HG03196 (cell line): ENCODE measurements at regions not wholly inside any gene's neighbourhood (a gene's known extent, or its start where the extent isn't known, plus 50 kb on each side); places are given as distances from the start of the nearest gene placed in this dataset.
"Not testable (repeated sequence)": the region's sequence is repeated elsewhere in the genome, so short reads cannot be mapped to it uniquely, and the experiment has no call there.

Experiments
- ATAC-seq: cut with Tn5 transposase; IDR thresholded peaks from one replicate; pipeline ENCODE4 v1.9.1; 2021; ENCODE audit not compliant: unreplicated experiment

GRCh38 chrX:74180716-74181115, 123.3 kb upstream of the ZCCHC13 start:
- ATAC-seq, result no peak

- ATAC-seq, result no peak
Observed at GRCh38 chrX:74179990-74180389, 124.0 kb upstream of the ZCCHC13 start.

GRCh38 chrX:74179499-74179898, 124.5 kb upstream of the ZCCHC13 start:
- no peak for ATAC-seq

GRCh38 chrX:74179071-74179470, 124.9 kb upstream of the ZCCHC13 start:
- ATAC-seq, result no peak

- no peak for ATAC-seq
Observed at GRCh38 chrX:74178536-74178935, 125.4 kb upstream of the ZCCHC13 start.

GRCh38 chrX:74171465-74171864, 132.5 kb upstream of the ZCCHC13 start:
- ATAC-seq, result no peak

- ATAC-seq, result no peak
Observed at GRCh38 chrX:74162199-74162598, 141.8 kb upstream of the ZCCHC13 start.

GRCh38 chrX:74160816-74161215, 143.2 kb upstream of the ZCCHC13 start:
- ATAC-seq, result no peak

GRCh38 chrX:74160358-74160757, 143.6 kb upstream of the ZCCHC13 start:
- no peak for ATAC-seq

GRCh38 chrX:74147439-74147838, 156.5 kb upstream of the ZCCHC13 start:
- no peak for ATAC-seq

GRCh38 chrX:74138943-74139342, 165.0 kb upstream of the ZCCHC13 start:
- ATAC-seq, result no peak

GRCh38 chrX:74133156-74133796, 170.7 kb upstream of the ZCCHC13 start:
- no peak for ATAC-seq

GRCh38 chrX:74132280-74132679, 171.7 kb upstream of the ZCCHC13 start:
- no peak for ATAC-seq

GRCh38 chrX:74119016-74119910, 184.7 kb upstream of the ZCCHC13 start:
- no peak for ATAC-seq

GRCh38 chrX:74117962-74118902, 185.7 kb upstream of the ZCCHC13 start:
- no peak for ATAC-seq

GRCh38 chrX:74111245-74111644, 192.7 kb upstream of the ZCCHC13 start:
- ATAC-seq, result no peak

- ATAC-seq, result no peak
Observed at GRCh38 chrX:74107666-74108065, 196.3 kb upstream of the ZCCHC13 start.

GRCh38 chrX:74104356-74105015, 199.5 kb upstream of the ZCCHC13 start:
- ATAC-seq, result no peak

GRCh38 chrX:74098407-74098806, 205.6 kb upstream of the ZCCHC13 start:
- not testable (repeated sequence) for ATAC-seq

- ATAC-seq, result no peak
Observed at GRCh38 chrX:74090049-74090448, 213.9 kb upstream of the ZCCHC13 start.
